SHP77 (cell line): ENCODE measurements at regions not wholly inside any gene's neighbourhood (a gene's known extent, or its start where the extent isn't known, plus 50 kb on each side); places are given as distances from the start of the nearest gene placed in this dataset.
"Not testable (repeated sequence)": the region's sequence is repeated elsewhere in the genome, so short reads cannot be mapped to it uniquely, and the experiment has no call there.

ENCODE experiments used
- DNase-seq, 2 experiments: peaks; one replicate each; lab custom pipeline; 2025; lab: John Stamatoyannopoulos, UW

GRCh38 chr11:56876621-56877275, 112.0 kb upstream of the OR5AK2 start:
- no peak for DNase-seq

- no peak for DNase-seq
Observed at GRCh38 chr11:56855217-56855616, 106.7 kb upstream of the OR9G4 start.

- no peak for DNase-seq
Observed at GRCh38 chr11:56852131-56852530, 103.6 kb upstream of the OR9G4 start.

- no peak for DNase-seq
Observed at GRCh38 chr11:56849852-56850251, 101.4 kb upstream of the OR9G4 start.

- no peak for DNase-seq
Observed at GRCh38 chr11:56849250-56849649, 100.8 kb upstream of the OR9G4 start.

- no peak for DNase-seq
Observed at GRCh38 chr11:56848141-56848809, 99.8 kb upstream of the OR9G4 start.

GRCh38 chr11:56846631-56847576, 98.4 kb upstream of the OR9G4 start:
- DNase-seq = no peak

- no peak for DNase-seq
Observed at GRCh38 chr11:56845121-56845732, 96.7 kb upstream of the OR9G4 start.

- DNase-seq = no peak
Observed at GRCh38 chr11:56843816-56844215, 95.3 kb upstream of the OR9G4 start.

GRCh38 chr11:56842814-56843794, 94.6 kb upstream of the OR9G4 start:
- DNase-seq = no peak

- peak; percentile 0 to 15 for DNase-seq
Observed at GRCh38 chr11:56841210-56841810, 92.8 kb upstream of the OR9G4 start.

- not testable (repeated sequence) for DNase-seq
Observed at GRCh38 chr11:56827357-56827756, 78.9 kb upstream of the OR9G4 start.

GRCh38 chr11:56819916-56820315, 71.4 kb upstream of the OR9G4 start:
- DNase-seq = no peak

GRCh38 chr11:56817661-56818060, 69.2 kb upstream of the OR9G4 start:
- no peak for DNase-seq

GRCh38 chr11:56816259-56816658, 67.8 kb upstream of the OR9G4 start:
- no peak for DNase-seq

GRCh38 chr11:56808326-56808725, 59.8 kb upstream of the OR9G4 start:
- no peak for DNase-seq

GRCh38 chr11:56799691-56800210, 51.3 kb upstream of the OR9G4 start:
- no peak for DNase-seq
